HG03342 (cell line): ENCODE measurements at regions not wholly inside any gene's neighbourhood (a gene's known extent, or its start where the extent isn't known, plus 50 kb on each side); places are given as distances from the start of the nearest gene placed in this dataset.

Experiments used
- ATAC-seq: cut with Tn5 transposase; IDR thresholded peaks from one replicate; pipeline ENCODE4 v1.9.1; 2021; ENCODE audit warnings: mild to moderate bottlenecking, moderate library complexity; ENCODE audit not compliant: unreplicated experiment

GRCh38 chr3:3745693-3746092 lies 53.5 kb upstream of the LRRN1 start:
- ATAC-seq = no peak

- ATAC-seq = no peak
Observed at GRCh38 chr3:3744826-3745225, 54.4 kb upstream of the LRRN1 start.

- no peak for ATAC-seq
Observed at GRCh38 chr3:3743754-3744153, 55.5 kb upstream of the LRRN1 start.

- ATAC-seq = no peak
Observed at GRCh38 chr3:3740061-3740460, 59.2 kb upstream of the LRRN1 start.

- no peak for ATAC-seq
Observed at GRCh38 chr3:3739330-3740060, 59.7 kb upstream of the LRRN1 start.

- no peak for ATAC-seq
Observed at GRCh38 chr3:3737531-3737930, 61.7 kb upstream of the LRRN1 start.

GRCh38 chr3:3735919-3736318 lies 63.3 kb upstream of the LRRN1 start:
- ATAC-seq = no peak

GRCh38 chr3:3734881-3735280 lies 64.3 kb upstream of the LRRN1 start:
- no peak for ATAC-seq

GRCh38 chr3:3729261-3729660 lies 70.0 kb upstream of the LRRN1 start:
- no peak for ATAC-seq

GRCh38 chr3:3726549-3726948 lies 72.7 kb upstream of the LRRN1 start:
- ATAC-seq = no peak

GRCh38 chr3:3714572-3714971 lies 84.7 kb upstream of the LRRN1 start:
- ATAC-seq = no peak

- no peak for ATAC-seq
Observed at GRCh38 chr3:3712971-3713370, 86.3 kb upstream of the LRRN1 start.

GRCh38 chr3:3708769-3709115 lies 90.5 kb upstream of the LRRN1 start:
- no peak for ATAC-seq

GRCh38 chr3:3707858-3708768 lies 91.1 kb upstream of the LRRN1 start:
- ATAC-seq = no peak

GRCh38 chr3:3705090-3705775 lies 94.0 kb upstream of the LRRN1 start:
- ATAC-seq = no peak

- ATAC-seq = no peak
Observed at GRCh38 chr3:3701949-3702348, 97.3 kb upstream of the LRRN1 start.

GRCh38 chr3:3699816-3700633 lies 99.2 kb upstream of the LRRN1 start:
- ATAC-seq = no peak

GRCh38 chr3:3699407-3699806 lies 99.8 kb upstream of the LRRN1 start:
- ATAC-seq = no peak

- no peak for ATAC-seq
Observed at GRCh38 chr3:3696345-3696744, 102.9 kb upstream of the LRRN1 start.

- no peak for ATAC-seq
Observed at GRCh38 chr3:3693593-3693992, 105.6 kb upstream of the LRRN1 start.
